Fibroblast of gingiva (primary cell): ENCODE measurements at regions not wholly inside any gene's neighbourhood (a gene's known extent, or its start where the extent isn't known, plus 50 kb on each side); places are given as distances from the start of the nearest gene placed in this dataset.

Experiments used
- DNase-seq: peaks from one replicate; pipeline ENCODE4 v3.0.0-alpha.2; 2011; ENCODE audit warnings: low read depth

- DNase-seq, result no peak
These were observed 177.4 kb upstream of the NRIP1 start for GRCh38 chr21:15241997-15242736.

- DNase-seq, result no peak
These were observed 178.1 kb upstream of the NRIP1 start for GRCh38 chr21:15242906-15243305.

GRCh38 chr21:15243406-15243805 lies 178.6 kb upstream of the NRIP1 start:
- no peak for DNase-seq

- DNase-seq, result no peak
These were observed 182.8 kb upstream of the NRIP1 start for GRCh38 chr21:15247613-15248012.

GRCh38 chr21:15249285-15249993 lies 184.6 kb upstream of the NRIP1 start:
- no peak for DNase-seq

- no peak for DNase-seq
These were observed 185.6 kb upstream of the NRIP1 start for GRCh38 chr21:15250384-15250783.

GRCh38 chr21:15252431-15252830 lies 187.6 kb upstream of the NRIP1 start:
- no peak for DNase-seq

GRCh38 chr21:15254111-15254510 lies 189.3 kb upstream of the NRIP1 start:
- DNase-seq, result no peak

GRCh38 chr21:15255261-15255660 lies 190.5 kb upstream of the NRIP1 start:
- DNase-seq, result no peak

- no peak for DNase-seq
These were observed 191.0 kb upstream of the NRIP1 start for GRCh38 chr21:15255763-15256162.

- no peak for DNase-seq
These were observed 192.2 kb upstream of the NRIP1 start for GRCh38 chr21:15256996-15257395.

GRCh38 chr21:15257646-15258045 lies 192.8 kb upstream of the NRIP1 start:
- DNase-seq, result no peak

GRCh38 chr21:15259824-15260223 lies 195.0 kb upstream of the NRIP1 start:
- DNase-seq, result no peak

- DNase-seq, result no peak
These were observed 195.8 kb upstream of the NRIP1 start for GRCh38 chr21:15260604-15261003.

- no peak for DNase-seq
These were observed 199.4 kb upstream of the NRIP1 start for GRCh38 chr21:15264084-15264665.

GRCh38 chr21:15272171-15272570 lies 207.4 kb upstream of the NRIP1 start:
- DNase-seq, result no peak

- peak; percentile 57 for DNase-seq
These were observed 207.8 kb upstream of the NRIP1 start for GRCh38 chr21:15272591-15272990.

- no peak for DNase-seq
These were observed 208.4 kb upstream of the NRIP1 start for GRCh38 chr21:15273244-15273643.

GRCh38 chr21:15274701-15275485 lies 210.1 kb upstream of the NRIP1 start:
- no peak for DNase-seq

GRCh38 chr21:15275615-15276235 lies 210.9 kb upstream of the NRIP1 start:
- no peak for DNase-seq

- DNase-seq, result no peak
These were observed 211.4 kb upstream of the NRIP1 start for GRCh38 chr21:15276243-15276642.

- DNase-seq, result no peak
These were observed 212.7 kb upstream of the NRIP1 start for GRCh38 chr21:15277466-15277865.
